ENCODE measurements at regions not wholly inside any gene's neighbourhood (a gene's known extent, or its start where the extent isn't known, plus 50 kb on each side); places are given as distances from the start of the nearest gene placed in this dataset.

DNA sequence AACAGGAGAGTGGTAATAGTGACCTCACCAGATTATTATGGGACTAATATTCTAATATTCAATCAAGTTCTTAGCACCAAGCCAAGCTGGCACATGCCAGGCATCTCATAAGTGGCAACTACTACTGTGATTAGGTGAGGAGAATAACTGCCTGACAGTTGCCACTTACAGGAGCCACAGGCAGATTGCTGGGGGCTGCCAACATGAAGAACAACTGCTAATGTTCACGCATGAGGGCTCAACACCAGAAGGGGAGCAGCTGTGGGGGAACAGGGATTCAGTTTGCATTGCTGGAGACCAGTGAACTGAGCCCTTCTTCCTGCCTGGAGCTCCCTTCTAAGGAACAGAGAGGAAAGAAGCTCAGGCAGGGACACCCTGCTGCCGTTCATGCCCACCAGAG is 504.5 kb downstream of the FOXO1 start:
- no peak for DNase-seq

DNA sequence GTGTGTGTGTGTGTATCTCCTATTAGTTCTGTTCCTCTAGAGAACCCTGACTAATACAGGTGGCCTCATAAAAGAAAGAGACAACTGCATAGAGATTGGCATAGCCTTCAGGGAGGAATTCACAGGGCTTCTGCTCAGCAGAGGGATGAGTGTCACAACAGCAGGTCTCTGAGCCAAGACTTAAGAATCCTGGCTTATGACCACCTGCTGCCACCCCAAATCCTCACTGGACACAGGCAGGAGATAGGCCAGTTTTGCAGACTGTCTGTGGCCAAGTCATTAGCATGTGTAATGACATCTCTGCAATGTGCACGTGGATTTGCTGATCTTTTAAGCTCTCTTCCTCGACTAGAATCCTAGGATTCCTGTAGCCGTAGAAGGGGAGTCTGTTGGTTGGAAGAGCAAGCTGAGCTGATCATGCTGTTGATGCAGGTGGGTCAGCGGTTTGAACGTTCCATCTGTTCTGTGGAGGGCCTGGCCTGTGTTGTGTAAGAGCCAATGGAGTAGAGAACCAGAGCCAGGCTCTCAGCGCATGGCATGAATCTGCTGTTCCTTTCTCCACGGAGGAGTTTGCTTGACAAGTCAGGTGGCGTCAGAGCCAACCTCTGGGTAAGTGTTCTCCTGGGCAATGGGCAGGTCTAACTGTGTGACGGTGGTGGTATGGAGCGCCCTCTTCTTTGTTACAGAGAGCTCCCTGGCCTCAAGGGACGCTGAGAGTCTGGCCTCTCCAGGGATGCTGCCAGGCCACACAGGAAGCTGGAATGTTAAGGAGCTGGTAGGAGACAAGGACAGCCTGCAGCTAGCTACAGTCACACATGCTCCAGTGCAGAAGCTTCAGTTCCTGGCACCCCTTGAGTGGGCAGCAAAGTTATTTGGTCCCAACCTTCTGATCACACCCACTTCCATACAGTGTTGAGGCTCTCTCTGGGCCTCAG is 503.1 kb downstream of the FOXO1 start:
- no peak for DNase-seq

DNA sequence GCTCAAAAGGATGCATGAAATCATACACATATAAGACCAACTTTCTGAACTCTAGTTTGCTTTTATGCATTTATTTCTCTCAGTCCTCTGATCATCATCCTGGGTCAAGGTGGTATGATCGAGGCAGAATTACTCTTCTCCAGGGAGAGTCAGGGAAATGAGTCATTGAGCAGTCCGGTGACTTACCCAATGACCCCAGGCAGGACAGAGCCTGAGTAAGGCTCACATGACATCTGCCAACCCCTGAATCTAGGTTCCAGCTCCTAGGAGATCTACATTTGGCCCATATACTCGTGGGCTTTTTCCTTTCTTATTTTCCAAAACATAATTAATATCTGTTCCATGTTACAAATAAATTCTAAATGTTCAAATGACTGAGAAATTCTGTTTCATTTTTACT is 502.3 kb downstream of the FOXO1 start:
- DNase-seq, result no peak

DNA sequence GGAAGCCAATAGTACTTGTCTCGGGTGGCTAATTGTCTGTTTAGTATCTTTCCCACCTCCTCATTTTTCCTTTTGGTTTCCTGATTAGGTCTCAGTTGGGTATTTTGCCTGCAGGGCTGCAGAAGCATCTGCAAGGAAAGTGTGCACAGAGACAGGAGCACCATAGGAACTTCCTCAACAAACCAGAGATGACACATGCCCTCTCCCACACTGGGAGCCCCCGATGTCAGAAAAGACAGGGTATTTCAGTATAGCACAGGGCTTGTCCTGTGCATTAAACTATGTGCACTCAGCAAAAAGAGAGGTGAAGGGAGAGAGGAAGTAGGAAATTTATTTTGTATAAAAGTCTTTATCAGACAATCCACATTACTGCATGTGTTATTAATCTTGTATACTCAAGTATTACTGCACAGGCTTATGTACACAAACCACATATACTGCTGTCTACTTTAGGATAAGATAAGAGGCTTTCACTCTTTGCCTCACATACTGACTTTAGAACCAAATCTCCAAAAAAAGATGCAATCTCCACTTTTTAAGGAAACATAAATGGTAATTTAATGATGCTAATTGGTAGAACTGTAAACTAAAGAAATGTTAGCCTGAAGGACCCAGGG is 501.0 kb downstream of the FOXO1 start:
- DNase-seq, result no peak

DNA sequence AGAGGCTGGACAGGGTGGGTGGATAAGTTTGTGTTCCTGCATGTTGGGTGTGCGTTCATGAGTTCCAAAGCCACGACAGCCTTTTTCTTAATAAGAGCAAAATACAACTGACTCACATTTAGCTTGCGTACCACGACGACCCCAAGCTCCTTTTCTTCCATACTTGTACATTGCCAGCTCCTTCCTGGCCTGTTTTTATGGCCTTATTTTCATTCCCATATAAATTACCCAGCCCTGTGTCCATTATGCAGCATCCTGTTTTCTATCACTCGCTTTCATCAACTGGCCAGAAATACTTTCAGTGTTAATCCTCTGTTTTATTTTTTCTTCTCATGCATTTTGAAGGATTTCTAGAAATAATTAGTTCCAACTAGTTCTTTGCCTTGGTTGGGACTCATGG is 499.1 kb downstream of the FOXO1 start:
- no peak for DNase-seq

DNA sequence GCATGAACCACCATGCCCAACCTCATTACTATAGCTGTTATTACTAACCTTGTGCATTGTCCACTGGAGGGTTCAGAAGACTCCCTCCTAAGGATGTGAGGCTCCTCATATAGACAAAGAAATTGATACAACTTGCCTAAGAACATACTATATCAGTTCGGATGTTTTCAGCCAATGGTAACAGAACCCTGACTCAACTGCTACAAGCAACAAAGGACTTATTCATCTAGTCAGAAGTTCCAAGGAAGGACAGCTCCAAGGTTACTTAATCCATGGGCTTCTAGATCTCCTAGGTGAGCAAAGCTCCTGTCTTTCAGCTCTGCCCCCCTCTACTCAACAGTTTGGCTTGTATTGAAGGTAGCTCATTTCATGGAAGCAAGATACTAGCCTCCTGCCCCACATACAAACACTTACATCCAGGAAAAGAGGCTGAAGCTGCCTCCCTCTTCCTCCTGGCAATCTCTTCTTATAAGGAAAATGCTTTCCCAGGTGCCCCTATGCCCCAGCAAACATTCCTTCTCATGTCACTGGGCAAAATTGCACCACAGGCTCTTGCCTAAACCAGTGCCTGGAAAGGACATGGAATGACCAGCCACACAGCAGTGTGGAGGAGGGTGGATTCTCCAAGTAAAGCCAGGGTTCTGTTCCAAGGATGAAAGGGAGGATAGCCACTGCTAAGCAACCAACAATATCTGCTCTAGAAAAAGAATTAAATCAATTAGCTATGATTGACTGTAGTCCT is 497.8 kb downstream of the FOXO1 start:
- peak in 7 of 58 donors; percentile 11 to 29 (median 13) for DNase-seq

DNA sequence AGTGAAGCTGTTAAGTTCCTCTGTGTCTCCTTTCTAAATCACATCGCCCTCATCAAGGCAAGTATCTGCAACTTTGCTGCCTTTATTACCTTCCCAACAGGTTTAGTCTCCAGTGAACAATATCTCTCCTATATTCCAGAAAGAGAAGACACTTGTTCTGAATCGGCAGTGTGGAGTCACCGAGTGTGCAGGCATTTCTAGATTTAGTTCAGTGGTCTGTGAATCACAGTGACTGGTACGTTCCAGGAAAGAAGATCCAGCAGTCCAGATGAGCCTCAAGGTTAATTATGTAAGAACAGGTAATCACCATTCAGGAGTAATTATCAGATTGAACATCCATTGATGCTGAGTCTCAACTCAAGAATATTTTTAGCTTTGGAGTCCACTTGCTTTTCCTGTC is 497.0 kb downstream of the FOXO1 start:
- no peak for DNase-seq

DNA sequence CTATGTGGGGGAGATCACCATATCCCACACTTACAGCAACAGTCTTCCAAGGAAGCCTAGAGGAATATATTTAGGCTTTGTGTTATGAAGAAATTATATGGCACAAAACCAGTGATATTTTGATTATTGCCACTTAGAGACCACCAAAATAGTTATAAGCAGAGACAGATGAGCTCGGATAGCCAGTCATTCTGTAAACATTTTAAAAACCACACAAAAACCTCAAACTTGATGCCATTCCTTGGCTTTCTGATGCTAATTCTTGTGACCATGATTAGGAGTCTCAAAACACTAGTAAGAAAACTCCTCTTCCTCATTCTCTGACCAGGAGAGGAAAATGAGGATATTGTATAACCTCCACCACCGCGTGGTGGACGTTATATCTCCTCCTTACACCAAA is 496.4 kb downstream of the FOXO1 start:
- DNase-seq, result no peak

DNA sequence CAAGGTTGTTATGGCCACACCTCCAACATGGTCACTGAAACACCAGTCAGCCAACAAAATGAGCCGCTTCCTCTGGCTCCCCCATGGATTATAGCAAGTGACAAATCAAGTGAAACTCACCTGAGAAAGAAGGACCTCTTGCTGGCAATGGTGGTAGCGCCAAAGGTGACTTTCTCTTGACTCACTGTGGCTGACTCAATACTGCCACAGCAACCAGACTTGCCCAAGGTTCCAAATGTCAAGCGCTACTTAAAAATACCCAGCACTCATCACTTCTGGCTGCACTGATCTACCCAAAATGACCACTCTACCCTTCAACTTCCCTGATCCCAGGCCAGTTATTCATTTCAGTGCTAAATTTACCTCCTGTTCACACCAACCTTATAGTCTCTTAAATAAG is 495.5 kb downstream of the FOXO1 start:
- no peak for DNase-seq

DNA sequence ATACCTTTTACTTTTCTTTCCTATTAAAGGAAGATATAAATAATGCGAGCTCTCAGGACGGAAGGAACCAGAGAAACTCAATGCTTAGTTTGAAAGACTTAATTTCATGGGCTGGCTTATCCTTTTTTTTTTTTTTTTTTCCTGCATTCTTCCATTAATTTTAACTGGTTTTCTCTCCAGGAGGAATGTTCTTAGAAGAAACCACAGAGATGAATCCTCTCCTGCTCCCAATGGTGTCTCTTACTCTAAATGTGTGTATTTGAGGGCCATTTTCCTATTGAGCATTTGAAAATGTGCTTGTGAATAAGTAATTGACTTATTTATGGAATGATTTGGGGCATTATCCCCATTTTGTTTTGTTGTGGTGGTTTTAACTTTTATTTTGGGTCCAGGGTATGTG is 494.9 kb downstream of the FOXO1 start:
- DNase-seq, result no peak

DNA sequence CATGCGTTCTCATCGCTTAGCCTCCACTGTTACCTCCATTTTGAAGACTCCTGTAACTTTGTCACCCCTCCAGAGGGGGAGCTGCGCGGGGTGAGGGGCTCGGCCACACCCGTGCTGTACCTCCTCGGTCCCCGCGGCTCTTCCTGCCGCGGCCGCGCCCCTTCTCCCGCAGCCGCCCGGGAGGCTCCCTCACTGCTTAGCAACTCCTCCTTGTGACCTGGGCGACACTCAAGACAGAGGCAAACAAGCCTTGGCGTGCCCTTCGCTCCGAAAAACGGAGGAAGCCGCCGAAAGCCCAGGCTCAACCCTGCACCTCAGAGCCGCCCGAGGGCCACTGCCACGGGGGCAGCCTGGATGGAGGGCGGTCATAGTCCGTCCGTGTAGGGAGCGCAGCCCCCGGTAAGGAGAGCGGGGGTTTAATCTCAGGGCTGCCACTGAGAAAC is 494.3 kb downstream of the FOXO1 start:
- no peak for DNase-seq

DNA sequence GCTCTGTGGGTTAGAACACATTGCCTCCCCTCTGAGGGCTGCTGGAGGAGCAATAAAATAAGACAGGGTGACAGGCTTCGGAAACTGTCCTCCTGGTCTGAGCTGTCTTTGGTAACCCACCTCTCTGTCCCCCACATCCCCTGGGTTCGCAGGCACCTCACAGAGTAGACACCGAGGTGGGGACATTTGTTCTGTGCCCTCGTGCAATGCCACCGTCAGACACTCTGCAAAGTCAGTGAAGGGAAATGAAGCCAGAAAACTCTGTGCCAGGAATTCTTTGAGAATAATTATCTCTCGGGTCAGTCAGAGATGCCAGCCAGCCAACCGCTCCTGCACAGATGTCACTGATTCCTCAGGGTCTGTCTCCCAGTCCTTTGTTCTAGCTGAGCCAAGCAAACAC is 493.6 kb downstream of the FOXO1 start:
- no peak for DNase-seq

DNA sequence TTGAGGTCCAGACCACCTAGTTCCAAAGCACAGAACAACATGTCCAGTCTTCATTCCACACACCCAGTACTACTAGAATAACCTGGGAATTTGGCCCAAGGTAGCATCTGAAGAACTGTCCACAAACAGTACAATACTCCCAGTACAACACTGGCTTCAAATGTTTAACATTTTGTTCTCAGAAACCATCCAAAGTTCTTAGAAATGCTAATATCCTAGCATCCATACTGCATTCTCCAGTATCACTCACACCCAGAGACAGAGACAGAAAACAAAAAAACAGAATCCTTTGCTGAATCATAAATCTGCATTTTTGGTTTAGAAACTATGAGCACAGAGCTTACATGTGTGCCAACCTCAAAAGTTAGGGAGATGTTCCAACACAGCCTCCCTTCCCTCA is 490.8 kb downstream of the FOXO1 start:
- no peak for DNase-seq

DNA sequence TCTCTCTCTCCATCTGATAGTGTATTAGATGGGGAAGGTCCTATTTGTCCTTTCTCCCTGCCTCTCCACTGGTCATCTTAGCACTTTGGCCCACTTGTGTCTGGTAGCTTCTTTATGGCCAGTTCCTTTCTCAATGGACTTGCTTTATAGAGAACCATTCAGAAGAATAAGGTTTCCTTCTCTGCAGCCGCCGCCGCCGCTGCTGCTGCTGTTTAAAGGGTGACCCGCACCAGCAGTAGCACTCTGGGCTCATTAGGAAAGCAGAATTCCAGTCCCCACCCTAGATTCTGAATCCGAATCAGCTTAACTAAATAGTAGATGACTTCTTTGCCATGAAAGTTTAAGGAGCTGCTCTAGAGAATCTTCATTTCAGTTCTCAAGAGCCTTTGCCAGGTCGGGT is 490.2 kb downstream of the FOXO1 start:
- DNase-seq, result no peak

DNA sequence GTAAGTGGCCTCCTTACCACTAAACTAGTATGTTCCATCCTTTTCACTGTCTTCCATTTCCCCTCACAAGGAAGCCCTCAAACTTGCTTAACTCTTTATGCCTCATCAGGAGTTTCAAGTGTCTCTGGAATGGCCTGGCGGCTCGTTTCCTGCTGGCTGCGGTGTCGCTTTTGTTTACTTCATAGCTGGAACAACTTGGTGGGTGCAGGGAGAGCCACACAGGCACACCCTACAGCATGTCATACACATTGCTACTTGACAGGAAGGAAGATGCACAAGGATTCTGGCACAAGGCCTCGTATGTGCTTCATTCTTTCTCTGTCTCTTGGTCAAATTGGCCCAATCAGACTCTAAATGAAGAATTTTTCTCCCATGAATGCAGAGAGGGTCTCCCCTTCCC is 488.3 kb downstream of the FOXO1 start:
- no peak for DNase-seq

DNA sequence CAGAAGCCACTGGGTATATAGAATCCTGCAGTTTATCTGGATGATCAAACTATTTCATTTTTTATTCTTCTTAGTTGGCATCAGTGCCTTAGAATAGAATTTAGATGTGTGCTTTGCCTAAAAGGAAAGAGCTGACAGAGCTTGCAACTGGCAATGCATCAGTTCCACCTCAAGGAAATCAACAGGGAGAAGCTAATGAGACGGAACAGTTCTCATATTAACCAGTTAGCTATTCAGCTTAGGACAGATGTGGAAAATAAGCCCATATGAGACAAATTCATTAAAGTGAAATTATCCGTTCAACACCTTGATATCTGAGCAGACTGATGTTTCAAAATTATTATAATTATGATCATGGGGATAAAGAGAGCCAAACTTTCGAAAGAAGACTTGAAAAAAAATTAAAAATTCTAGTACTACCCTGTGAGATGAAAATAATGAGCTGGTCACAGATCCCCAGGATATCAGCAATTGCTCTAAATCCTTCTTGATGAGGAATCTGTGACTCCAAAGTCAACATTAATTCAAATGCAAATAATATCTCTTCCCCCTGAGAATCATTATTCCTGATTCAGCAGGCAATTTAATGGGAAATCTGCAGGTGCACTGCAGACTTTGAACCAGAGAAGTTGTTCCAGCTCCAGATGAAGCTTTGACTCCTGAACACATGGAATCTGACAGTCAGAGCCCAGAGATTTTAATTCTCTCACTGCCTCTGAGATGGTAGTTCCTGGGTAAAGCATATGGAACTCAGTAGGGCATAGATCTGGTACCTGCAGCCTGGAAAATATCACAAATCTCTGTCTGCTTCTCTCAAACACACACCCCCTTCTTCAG is 486.8 kb downstream of the FOXO1 start:
- DNase-seq, result no peak

DNA sequence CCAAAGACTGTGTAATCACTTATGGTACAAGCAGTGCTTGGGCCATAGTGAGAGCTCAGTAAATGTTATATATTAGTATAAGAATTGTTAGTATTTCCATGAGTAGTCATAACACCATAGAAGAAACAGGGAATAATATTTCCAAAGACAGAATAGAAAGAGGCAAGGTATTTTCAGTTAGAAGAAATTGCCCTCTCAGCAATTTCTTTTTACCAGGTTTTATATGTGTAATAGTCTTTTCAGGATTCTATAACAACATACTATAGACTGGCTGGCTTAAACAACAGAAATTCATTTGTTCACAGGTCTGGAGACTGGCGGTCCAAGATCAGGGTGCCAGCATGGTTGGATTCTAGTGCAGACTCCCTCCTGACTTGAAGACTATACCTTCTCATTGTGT is 485.7 kb downstream of the FOXO1 start:
- DNase-seq, result no peak

DNA sequence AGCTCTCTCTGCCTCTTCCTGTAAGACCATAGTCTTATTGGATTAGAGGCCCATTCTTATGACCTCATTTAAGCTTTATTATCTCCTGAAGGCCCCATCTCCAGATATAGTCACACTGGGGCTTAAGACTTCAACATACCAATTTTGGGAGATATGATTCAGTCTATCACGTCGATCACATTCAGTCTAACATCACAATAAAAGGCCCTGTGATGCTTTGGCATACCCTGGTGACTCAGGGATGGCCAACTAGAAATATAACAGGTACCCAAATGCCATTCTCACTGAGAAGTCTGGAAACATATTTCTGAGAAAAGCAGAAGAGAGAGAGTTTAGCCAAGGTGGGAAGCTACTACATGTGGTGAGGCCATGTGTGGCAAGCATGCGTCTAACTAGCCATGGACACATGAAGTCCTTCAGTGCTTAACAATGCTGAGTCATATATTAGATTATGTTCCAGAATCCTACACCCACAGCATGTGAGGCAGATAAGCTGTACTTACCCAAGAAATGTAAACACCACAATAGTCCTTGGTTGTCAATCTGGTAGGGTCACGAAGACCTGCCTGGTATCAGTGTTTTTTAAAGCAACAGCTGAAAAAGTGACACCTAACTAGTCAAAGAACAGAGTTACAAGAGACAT is 485.1 kb downstream of the FOXO1 start:
- DNase-seq, result no peak

DNA sequence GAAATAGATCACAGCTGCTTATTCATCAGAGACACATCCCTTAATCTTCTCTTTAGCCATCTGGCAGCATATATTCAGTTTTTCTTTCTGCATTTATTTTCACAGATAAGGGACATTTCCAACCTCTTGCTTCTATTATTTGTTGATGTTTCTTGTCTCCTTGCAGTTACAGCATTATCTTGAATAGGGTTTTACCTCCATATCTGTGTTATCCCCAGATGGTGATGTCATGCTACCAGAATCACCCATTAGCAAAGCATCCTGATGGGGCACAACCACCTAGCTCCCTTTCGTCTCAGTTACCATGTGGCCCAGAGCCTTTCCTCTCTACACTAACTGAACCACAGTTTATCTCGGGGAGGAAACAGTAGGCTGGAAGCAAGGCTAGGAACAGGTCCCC is 483.9 kb downstream of the FOXO1 start:
- DNase-seq, result no peak

DNA sequence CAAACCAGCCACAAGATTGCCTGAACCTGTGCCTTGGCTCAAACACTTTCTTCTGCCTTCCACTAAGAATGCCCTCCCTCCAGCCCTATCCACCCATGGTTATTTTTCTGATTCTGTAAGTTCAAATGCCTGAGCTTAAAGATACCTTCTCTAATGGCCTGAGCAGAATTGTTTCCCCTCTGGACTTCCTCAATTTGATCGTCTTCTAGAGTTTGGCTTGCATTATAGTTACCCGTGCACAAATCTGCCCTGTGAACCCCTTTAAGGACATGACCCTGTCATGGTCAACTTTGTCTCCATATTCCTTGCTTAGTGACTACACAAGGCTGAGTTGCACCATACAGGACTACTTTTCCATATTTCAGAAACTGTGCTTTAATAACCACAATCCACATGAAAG is 481.0 kb downstream of the FOXO1 start:
- no peak for DNase-seq

DNA sequence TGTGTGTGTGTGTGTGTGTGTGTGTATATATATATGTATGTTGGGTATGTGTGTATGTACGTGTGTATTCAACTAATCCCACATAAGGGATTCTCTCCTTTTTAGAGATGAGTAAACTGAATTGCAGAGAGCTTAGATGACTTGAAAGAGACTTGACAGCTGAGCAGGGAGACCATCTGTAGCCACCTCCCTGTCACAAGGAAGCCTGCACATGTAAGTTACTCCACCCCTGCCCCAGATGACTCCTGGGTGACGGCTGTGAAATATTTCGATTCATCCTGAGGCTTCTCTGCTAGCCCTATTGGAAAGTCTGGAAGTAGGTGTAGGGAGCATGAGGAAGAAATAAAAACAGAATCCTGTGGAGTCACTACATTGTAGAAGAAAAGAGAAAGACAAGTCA is 480.4 kb downstream of the FOXO1 start:
- DNase-seq, result no peak
